H1 (cell line): ENCODE measurements at regions not wholly inside any gene's neighbourhood (a gene's known extent, or its start where the extent isn't known, plus 50 kb on each side); places are given as distances from the start of the nearest gene placed in this dataset.

Experiments
- FOSL1 ChIP-seq: IDR thresholded peaks from 2 replicates; pipeline ENCODE4 v1.6.1; 2011; ENCODE audit warnings: mild to moderate bottlenecking, low read depth, low read length, moderate library complexity; ENCODE audit not compliant: insufficient read depth
- HDAC6 ChIP-seq: IDR thresholded peaks from one replicate; pipeline ENCODE4 v1.7.1; 2012; ENCODE audit warnings: low read depth, mild to moderate bottlenecking, inconsistent platforms, low read length, moderate library complexity
- RAD21 ChIP-seq, 2 experiments: IDR thresholded peaks in 1 of 2; conservative IDR thresholded peaks in 1 of 2; 2 replicates each; pipeline ENCODE4 v1.6.1; 2011; ENCODE audit warnings: low read depth in 2 of 2, low read length in 2 of 2, improper control_type of control experiment in 1 of 2, inconsistent platforms in 1 of 2, mild to moderate bottlenecking in 1 of 2, moderate library complexity in 1 of 2
- SP1 ChIP-seq: IDR thresholded peaks from 2 replicates; pipeline ENCODE4 v1.6.1; 2011; ENCODE audit warnings: low read depth, low read length
- TBP ChIP-seq: IDR thresholded peaks from 2 replicates; pipeline ENCODE4 v1.6.1; 2011; ENCODE audit warnings: low read depth, low read length, improper control_type of control experiment
- TCF12 ChIP-seq: IDR thresholded peaks from 2 replicates; pipeline ENCODE4 v1.6.1; 2011; ENCODE audit warnings: low read depth, mild to moderate bottlenecking, low read length
- TF ChIP-seq, protein P1 (sequence below): IDR thresholded peaks from 2 replicates; pipeline ENCODE4 v1.6.1; 2012; ENCODE audit warnings: low read length, inconsistent platforms

- no peak for TF ChIP-seq TBP
- TF ChIP-seq, protein P1, sequence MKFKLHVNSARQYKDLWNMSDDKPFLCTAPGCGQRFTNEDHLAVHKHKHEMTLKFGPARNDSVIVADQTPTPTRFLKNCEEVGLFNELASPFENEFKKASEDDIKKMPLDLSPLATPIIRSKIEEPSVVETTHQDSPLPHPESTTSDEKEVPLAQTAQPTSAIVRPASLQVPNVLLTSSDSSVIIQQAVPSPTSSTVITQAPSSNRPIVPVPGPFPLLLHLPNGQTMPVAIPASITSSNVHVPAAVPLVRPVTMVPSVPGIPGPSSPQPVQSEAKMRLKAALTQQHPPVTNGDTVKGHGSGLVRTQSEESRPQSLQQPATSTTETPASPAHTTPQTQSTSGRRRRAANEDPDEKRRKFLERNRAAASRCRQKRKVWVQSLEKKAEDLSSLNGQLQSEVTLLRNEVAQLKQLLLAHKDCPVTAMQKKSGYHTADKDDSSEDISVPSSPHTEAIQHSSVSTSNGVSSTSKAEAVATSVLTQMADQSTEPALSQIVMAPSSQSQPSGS: no peak
- TF ChIP-seq SP1: no peak
- no peak for TF ChIP-seq RAD21 (IDR thresholded peaks at IDR 0.05 in 1 of 2, conservative IDR thresholded peaks at IDR 0.05 in 1 of 2; ENCODE audit: low read depth in 2 of 2, low read length in 2 of 2)
- no peak for TF ChIP-seq FOSL1
- TF ChIP-seq TCF12: no peak
- no peak for TF ChIP-seq HDAC6
These were observed 177.8 kb upstream of the MYLIP start (continued) for GRCh38 chr6:15950962-15951569.
